Activated CD8-positive, alpha-beta memory T cell treated with anti-CD3 and anti-CD28 coated beads, Interleukin-2, amount 50 U/mL, for 48 hours (primary cell): ENCODE measurements at regions not wholly inside any gene's neighbourhood (a gene's known extent, or its start where the extent isn't known, plus 50 kb on each side); places are given as distances from the start of the nearest gene placed in this dataset.
"Not testable (repeated sequence)": the region's sequence is repeated elsewhere in the genome, so short reads cannot be mapped to it uniquely, and the experiment has no call there.

Source experiments
- DNase-seq: peaks from one replicate; pipeline ENCODE4 v3.0.0-alpha.2; 2020

- DNase-seq, result no peak
Measured at GRCh38 chr13:76330761-76331160, 555.4 kb downstream of the KCTD12 start.

GRCh38 chr13:76329866-76330580, 556.2 kb downstream of the KCTD12 start:
- no peak for DNase-seq

DNA sequence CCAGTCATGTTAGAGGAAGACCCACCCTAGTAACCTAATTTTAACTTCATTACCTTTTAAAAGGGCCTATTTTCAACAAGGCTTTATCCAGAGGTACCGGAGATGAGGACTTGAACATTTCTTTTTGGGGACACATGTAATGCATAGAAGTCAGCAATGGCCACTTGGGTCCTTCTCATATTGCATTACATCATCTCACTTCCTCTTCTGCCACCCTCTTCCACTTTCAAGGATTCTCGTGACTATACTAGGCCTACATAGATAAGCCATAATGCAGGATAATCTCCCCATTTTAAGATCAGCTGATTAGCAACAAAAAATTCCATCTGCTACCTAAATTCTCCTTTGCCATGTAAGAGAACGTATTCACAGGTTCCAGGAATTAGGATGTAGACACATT, 557.2 kb downstream of the KCTD12 start:
- DNase-seq, result no peak

DNA sequence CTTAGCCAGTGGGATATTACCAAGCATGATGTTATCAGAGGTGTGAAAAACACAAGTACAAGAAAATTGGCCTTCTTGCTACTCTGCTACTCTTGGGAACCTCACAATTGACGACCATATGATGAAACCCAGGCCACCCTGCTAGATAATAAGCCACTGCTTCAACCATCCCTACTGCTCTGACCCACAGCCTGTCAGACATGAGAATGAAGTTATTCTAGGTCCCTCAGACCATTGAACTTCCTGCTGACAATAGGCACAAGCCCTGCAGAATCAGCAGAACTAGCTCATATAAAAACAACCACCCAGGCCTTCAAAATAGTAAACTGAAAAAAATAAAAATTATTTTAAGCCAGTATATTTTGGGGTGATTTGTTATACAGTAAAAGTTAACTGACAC, 559.9 kb downstream of the KCTD12 start:
- no peak for DNase-seq

DNA sequence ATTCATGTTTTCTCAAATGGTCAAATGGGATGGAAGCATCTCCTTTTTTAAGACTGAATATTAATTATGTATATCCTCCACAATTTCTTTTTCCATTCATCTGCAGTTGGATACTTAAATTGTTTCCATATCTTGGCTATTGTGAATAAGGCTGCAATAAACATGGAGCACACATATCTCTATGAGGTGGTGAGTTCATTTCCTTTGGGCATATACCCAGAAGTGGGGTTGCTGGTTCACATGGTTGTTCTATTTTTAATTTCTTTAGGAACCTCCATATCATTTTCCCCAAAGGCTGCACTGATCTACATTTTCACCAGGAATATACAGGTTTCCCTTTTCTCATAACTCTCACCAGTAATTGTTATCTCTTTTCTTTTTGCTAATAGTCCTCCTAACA, 566.3 kb downstream of the KCTD12 start:
- no peak for DNase-seq

DNA sequence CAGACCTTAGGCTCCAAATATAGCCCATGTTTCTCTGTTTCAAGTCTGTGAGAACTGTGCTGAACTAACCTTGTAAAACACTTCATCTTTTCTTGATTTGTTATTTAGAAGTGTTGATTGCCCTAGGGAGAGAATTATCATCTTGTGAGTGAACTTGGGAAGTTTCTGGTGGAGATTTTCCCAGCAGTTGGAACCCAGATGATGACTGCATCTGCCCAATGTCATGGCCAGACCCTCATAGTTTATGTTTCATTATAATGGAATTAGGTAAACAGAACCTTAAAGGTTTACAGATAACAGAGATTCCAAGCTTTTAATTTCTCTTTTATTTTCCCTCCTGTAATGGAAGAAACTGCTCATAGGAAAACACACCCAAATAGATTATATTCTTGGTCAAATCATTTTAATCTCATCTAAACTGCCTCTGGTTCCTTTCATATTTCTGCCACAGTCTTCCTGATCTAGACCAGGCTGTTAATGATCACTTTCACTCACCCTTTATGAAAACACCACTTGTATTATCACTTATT, 569.1 kb downstream of the KCTD12 start:
- no peak for DNase-seq

GRCh38 chr13:76314495-76314894, 571.7 kb downstream of the KCTD12 start:
- no peak for DNase-seq

GRCh38 chr13:76307142-76307541, 579.1 kb downstream of the KCTD12 start:
- no peak for DNase-seq

GRCh38 chr13:76300688-76301087, 585.5 kb downstream of the KCTD12 start:
- DNase-seq, result no peak

DNA sequence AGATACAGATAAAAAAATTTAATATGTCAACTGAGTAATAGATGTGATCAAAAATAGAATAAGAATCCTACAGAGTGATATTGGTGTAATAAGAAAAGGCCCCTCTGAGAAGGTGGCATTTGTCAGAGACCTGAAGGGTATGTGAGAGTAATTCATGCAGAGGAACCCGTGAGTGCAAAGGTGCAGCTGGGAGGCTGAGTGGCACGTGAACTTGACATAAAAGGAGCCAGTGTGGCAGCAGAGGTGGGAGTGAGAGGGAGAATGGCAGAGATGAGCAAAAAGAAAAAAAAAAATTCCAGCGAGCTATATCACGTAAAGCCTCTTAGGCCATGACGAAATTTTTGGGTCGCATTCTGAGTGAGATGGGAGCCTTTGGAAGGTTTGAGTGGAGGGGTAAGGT, 588.9 kb downstream of the KCTD12 start:
- DNase-seq, result no peak

DNA sequence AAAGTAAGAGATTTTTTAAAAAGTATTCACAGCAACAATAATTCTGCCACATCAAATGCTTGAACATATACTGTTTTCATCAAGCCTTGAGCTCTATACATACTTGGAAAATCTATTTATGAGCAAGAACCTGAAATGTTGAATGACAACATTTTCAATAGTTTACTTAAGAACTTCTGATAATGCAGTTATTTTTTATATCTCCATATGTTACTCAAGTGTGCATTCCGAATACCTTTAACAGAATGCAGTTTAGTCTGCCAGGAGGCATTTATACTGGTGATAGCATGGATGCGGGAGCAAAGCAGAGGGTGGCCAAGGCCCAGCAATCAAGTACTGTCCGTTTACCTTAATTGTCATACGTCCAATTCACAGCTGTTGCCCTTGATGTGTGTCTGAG, 589.5 kb downstream of the KCTD12 start:
- no peak for DNase-seq

- not testable (repeated sequence) for DNase-seq
Measured at GRCh38 chr13:76295020-76295419, 591.2 kb downstream of the KCTD12 start.

GRCh38 chr13:76293751-76294150, 592.5 kb downstream of the KCTD12 start:
- DNase-seq, result no peak

DNA sequence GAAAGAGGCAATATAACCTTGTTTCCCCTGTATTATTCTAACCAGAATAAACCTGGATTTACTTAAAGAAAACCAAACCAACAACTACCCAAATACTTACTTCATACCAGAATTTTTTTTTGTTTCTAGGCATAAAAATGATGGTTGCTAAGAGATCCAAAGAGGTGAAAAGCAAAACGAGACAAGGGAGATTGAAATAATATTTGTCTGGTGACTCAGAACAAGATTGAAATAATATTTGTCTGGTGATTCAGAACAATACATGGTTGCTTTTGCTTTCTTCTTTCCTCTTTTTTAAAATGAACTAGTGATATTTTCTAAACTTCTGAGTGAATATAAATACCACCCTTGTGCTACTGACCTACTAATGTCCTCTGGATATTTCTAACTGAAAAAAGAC, 592.9 kb downstream of the KCTD12 start:
- DNase-seq, result no peak

- no peak for DNase-seq
Measured at GRCh38 chr13:76292726-76293125, 593.5 kb downstream of the KCTD12 start.

DNA sequence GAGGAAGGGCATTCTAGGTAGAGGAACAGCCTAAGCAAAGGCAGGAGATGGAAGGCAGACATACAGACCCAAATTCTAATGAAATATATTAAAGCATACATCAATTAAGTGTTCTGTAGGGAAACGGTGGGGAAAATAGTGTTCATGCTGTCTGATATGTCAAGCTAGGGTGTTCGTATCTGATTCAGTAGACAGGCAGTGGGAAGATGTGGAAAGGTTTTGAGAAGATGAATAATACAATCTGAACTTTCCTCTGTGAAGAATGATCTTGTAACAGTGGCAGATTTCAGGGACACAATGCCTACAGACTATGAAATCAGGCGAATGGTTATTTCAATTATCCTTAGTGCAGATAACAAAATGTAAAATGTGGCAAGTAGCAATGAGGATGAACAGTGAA, 594.2 kb downstream of the KCTD12 start:
- no peak for DNase-seq

- DNase-seq, result no peak
Measured at GRCh38 chr13:76289558-76289957, 596.6 kb downstream of the KCTD12 start.

DNA sequence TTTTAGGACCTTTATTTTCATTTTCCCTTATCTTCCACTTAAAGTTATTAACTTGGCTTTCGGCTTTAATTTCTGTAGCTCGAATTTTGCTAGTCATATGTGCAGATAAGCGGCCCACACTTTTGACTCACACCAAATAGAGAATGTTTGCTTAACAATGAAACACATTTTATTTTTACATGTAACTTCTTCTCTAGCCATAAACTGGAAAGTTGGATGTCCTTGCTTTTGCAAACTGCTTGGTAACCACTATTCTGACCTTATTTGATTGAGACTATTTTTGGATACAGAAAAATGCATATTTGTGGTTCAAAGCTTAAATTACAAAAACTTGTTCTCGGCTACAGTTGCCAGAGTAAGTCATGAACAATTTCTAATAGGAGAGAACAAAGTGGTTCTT, 600.0 kb downstream of the KCTD12 start:
- no peak for DNase-seq

DNA sequence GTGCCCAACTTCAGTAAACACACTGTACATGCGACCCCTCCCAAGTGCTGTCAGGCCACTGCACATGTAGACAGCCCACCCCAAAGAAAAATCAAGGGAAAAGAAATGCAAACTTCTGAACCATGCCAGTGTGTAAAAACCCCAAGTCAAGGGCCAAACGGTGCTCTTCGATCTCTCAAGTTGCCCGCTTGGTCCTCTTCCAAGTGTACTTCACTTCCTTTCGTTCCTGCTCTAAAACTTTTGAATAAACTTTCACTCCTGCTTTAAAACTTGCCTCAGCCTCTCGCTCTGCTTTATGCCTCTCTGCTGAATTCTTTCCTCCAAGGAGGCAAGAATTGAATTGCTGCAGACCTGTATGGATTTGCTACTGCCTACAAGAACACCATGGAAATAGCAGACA, 600.7 kb downstream of the KCTD12 start:
- no peak for DNase-seq

GRCh38 chr13:76279766-76280165, 606.4 kb downstream of the KCTD12 start:
- not testable (repeated sequence) for DNase-seq

DNA sequence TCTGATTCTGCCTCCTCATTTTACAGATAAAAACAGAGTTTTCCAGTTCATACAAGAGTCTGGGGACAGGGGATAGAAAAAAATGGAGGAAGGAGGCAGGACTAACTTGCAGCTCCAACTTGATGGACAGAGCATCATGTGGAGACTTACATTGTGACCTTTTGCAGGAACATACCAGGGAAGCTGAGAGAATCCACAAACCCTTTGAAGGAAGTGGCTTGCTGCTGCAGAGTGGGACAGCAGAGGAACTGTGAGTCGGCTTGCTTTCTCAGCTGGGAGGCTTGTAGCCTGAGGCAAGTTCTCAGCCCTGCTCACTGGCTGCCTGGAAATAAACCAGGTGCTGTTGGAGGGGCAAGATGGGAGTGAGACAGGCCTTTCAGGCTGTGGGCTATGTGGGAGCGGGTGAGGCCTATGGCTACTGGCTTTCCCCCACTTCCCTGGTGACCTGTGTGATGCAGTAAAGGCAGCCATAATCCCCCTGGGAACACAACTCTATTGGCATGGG, 614.4 kb downstream of the KCTD12 start:
- no peak for DNase-seq

DNA sequence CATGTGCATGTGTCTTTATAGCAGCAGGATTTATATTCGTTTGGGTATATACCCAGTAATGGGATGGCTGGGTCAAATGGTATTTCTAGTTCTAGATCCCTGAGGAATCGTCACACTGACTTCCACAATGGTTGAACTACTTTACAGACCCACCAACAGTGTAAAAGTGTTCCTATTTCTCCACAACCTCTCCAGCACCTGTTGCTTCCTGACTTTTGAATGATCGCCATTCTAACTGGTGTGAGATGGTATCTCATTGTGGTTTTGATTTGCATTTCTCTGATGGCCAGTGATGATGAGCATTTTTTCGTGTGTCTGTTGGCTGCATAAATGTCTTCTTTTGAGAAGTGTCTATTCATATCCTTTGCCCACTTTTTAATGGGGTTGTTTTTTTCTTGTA, 617.9 kb downstream of the KCTD12 start:
- DNase-seq, result not testable (repeated sequence)

GRCh38 chr13:76267216-76267615, 619.0 kb downstream of the KCTD12 start:
- no peak for DNase-seq

GRCh38 chr13:76266561-76266960, 619.6 kb downstream of the KCTD12 start:
- DNase-seq, result no peak

DNA sequence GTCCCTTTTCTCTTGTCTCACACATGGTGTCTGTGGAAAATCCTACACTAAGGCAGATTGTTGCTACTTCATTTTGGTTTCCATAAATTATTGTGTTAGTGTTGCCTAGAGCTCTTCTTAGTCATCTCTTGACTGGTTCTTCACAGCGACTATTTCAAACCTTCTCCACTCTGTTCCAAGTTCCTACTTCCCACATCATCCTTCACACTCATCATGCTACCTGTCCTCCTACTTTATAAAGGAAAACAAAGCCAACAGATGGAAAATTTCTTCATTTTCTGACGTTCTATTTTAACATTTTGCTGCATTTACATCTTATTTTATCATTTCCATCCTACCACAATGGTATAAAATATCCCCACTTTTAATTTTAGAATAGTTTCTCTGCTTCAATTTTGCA, 614.1 kb downstream of the LMO7 start:
- DNase-seq, result no peak
